GM12872 (cell line): ENCODE measurements at regions not wholly inside any gene's neighbourhood (a gene's known extent, or its start where the extent isn't known, plus 50 kb on each side); places are given as distances from the start of the nearest gene placed in this dataset.

Experiments
- TF ChIP-seq, protein P1 (sequence below): IDR thresholded peaks from 3 replicates; pipeline ENCODE4 v1.5.1; 2011; ENCODE audit warnings: low read depth, mild to moderate bottlenecking, low read length, moderate library complexity; ENCODE audit not compliant: insufficient read depth

DNA sequence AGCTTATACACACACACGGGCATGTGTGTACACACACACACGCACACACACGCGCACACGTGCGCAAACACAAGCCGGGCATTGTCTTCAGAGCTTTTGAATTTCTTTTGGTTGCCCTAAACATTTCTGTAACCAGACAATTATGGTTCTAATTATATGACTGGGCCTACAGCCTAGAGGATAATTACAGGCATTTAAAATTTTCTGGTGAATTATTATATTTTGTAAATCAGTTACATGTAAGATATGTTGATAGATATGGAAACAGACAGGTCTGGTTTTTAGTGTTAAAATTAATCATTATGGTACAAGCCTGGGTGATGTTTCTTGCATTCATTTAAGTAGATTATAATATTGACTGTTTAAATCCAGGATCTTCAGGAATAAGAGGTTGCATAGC, 1120.5 kb downstream of the ADGRL3 start:
- TF ChIP-seq, protein P1, sequence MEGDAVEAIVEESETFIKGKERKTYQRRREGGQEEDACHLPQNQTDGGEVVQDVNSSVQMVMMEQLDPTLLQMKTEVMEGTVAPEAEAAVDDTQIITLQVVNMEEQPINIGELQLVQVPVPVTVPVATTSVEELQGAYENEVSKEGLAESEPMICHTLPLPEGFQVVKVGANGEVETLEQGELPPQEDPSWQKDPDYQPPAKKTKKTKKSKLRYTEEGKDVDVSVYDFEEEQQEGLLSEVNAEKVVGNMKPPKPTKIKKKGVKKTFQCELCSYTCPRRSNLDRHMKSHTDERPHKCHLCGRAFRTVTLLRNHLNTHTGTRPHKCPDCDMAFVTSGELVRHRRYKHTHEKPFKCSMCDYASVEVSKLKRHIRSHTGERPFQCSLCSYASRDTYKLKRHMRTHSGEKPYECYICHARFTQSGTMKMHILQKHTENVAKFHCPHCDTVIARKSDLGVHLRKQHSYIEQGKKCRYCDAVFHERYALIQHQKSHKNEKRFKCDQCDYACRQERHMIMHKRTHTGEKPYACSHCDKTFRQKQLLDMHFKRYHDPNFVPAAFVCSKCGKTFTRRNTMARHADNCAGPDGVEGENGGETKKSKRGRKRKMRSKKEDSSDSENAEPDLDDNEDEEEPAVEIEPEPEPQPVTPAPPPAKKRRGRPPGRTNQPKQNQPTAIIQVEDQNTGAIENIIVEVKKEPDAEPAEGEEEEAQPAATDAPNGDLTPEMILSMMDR = no peak

DNA sequence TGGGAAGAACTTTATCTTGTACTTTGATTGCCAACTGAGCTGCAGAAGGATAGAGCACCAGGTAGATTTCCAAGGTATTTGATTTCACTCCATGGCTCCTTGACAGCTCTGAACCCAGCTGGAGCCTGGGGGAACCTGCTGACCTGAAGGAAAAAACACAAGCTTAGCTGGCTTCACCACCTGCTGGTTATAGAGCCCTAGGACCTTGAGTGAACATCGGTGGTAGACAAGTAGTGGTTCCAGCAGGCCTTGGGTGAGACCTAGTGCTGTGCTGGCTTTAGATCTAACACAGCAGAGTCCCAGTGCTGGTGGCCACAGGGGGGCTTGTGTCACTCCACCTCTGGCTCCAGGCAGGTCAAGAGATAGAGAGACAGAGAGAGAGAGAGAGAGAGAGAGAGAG, 1102.6 kb downstream of the ADGRL3 start:
- TF ChIP-seq, protein P1 = no peak

DNA sequence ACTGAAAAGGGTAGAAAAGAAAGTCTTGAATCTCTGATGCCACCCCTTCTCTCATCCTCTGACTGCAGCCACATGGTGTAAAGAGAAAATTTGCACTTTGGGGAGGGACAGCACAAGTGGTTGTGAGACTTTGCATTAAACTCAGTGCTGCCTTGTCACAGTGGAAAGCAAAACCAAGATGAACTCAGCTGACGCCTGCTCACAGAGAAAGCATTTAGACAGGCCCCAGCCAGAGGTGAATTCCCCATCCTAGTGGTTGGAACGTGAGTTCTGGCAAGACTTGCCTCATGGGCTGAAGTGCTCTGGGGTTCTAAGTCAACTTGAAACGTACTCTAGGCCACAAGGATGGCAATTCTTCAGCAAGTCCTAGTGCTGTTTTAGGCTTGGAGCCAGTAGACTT, 1101.4 kb downstream of the ADGRL3 start:
- TF ChIP-seq, protein P1 = no peak

DNA sequence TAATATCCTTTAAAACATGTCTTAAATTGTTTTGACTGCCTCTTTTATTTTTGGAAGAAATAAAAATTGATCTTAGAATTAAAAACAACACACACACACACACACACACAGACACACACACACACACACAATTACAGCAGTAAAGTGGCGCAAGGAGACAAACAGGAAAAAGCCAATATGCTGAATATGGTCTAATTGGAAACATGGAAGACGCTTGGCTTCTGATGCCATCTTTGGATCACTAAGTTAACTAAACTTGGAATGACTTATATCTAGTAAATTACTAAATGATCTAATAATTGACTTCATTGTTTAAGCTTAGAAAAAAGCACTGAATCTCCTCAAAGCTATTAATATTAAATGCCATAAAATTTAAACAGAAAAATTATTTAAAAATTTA, 1093.4 kb downstream of the ADGRL3 start:
- TF ChIP-seq, protein P1 = no peak

DNA sequence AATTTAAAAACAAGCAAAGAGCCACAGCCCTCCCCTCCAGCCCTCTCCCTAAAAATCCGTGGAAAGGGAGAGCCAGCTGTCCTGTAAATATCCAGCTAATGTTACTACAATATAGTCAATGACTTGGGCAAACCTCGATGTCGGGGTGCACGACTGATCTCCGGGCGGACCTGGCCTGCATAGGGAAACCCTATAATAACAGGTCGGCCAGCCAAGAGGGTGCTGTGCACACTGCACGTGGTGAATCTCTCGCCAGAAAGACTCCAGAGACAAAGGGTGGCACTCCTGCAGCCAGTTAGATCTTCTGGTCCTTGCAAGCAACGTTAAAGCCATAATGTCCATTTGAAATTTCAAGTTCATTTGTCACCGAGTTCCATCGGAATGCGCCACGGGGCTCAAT, 1092.8 kb downstream of the ADGRL3 start:
- TF ChIP-seq, protein P1 = no peak

DNA sequence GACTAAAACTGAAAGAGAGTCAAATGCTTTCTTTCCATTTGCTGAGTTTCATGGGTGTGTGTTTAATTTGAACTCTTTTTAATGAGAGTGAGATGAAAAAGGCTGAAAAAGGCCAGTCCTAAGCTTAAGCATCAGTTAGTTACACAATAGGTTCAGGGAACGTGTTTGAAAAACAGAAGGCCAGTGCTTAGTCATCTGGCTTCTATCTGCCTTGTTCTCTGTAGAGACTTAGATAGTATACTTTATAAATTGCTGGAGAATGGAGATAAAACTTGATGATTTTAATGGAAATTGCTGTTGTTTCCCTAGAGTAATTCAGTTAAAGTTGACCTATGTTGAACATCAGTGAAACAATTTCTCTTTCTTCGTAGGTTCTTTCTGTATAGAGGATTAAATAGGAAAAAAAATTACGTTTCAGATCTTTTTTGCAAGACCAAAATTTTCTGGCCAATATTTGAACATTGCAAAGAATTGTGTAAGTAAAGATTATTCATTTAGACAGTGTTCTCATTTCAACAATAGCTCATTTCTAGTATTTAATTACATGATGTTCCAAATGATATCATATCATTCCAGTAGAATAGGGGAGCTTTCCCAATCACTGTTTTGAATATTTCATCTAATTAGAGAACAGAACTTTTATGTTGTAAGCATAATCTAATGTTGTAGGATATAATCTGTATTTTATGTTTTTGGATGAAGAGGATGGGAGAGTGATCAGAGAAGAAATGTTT, 1088.8 kb downstream of the ADGRL3 start:
- TF ChIP-seq, protein P1 = no peak

DNA sequence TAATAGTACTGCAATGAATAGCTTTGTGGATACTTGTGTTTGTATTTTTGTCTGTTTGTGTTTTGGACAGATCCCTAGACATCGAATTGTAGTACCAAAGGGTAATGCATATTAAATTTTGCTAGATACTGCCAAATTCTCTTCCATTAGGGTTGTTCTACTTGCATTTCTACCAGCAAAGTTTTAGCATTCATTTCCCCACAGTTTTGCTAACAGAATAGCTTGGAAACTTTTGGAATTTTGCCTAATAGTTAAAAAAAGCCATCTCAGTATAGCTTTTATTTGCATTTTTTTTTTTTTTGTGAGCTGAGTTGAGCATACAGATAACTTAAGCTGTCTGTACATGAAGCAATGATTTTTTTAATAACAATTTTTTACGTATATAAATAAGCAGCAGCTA, 1084.9 kb downstream of the ADGRL3 start:
- TF ChIP-seq, protein P1 = no peak
